ENCODE measurements at regions not wholly inside any gene's neighbourhood (a gene's known extent, or its start where the extent isn't known, plus 50 kb on each side); places are given as distances from the start of the nearest gene placed in this dataset.
A peak's percentile ranks its signal among the peaks of the same experiment; 100 is the strongest.

GRCh38 chr17:62178579-62178978, 113.5 kb upstream of the MED13 start:
- Histone ChIP-seq H3K9me3 (peaks cover 7% of the 10 kb centered on the region; the same call in 1 of the 3 replicates), H3K4me1 (peaks cover 19% of the 10 kb centered on the region), H3K4me2 (peak overlapping the region; percentile 48), H3K27ac (peak overlapping the region; percentile 68 to 84), H3K4me3 (no peak overlapping the region)
- 55% methylated on average over 2 of the region's 2 CpGs for WGBS (ENCODE audit: missing lambda C conversion rate)
- ChIA-PET CTCF (interaction anchor here (0.9 kb wide), 1 partner anchor 69 kb away, joined by 5 read pairs; no protein-coding TSS in a partner anchor), POLR2A (no interaction called here)
- TF ChIP-seq PHF8 (IDR thresholded peaks at IDR 0.05; ENCODE audit: borderline replicate concordance, low read depth) (no peak), HEYL (CRISPR knock-in tag; IDR thresholded peaks at IDR 0.05) (no peak), CEBPB (IDR thresholded peaks at IDR 0.05) (0 out of 4 replicates have a peak, but pooled peaks of 1 of the 2 experiments have one; percentile 17), CBX2 (IDR thresholded peaks at IDR 0.05; ENCODE audit: borderline replicate concordance, low read depth) (no peak), MAFK (IDR thresholded peaks at IDR 0.05; ENCODE audit: partially characterized antibody) (no peak), FOSL2 (IDR thresholded peaks at IDR 0.05) (no peak), FOSL2 (CRISPR knock-in tag; IDR thresholded peaks at IDR 0.05) (0 out of 2 replicates have a peak, but pooled peaks have one; percentile 34)
- TF ChIP-seq, protein P1, sequence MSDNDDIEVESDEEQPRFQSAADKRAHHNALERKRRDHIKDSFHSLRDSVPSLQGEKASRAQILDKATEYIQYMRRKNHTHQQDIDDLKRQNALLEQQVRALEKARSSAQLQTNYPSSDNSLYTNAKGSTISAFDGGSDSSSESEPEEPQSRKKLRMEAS (IDR thresholded peaks at IDR 0.05), result 0 out of 2 replicates have a peak, but pooled peaks have one; percentile 28
- peak in 1 of 2 experiments; percentile 47 for DNase-seq (ENCODE audit: low read depth in 1 of 2, low spot score in 1 of 2)
- no peak for FAIRE-seq
- peak; percentile 46 to 52; a peak in 3 of 6 replicates for ATAC-seq

- FAIRE-seq (no peak), DNase-seq (ENCODE audit: low read depth in 1 of 2, low spot score in 1 of 2) (no peak), ATAC-seq (no peak)
- no peak for TF ChIP-seq POLR2AphosphoS2 (conservative IDR thresholded peaks at IDR 0.05; ENCODE audit: low read length)
- TF ChIP-seq CHD2 (IDR thresholded peaks at IDR 0.05; ENCODE audit: low read length, partially characterized antibody), result no peak
- no peak for TF ChIP-seq NFE2L2 (conservative IDR thresholded peaks at IDR 0.05; ENCODE audit: low read length)
- no peak for TF ChIP-seq JUN (IDR thresholded peaks at IDR 0.05)
- TF ChIP-seq, protein P2, sequence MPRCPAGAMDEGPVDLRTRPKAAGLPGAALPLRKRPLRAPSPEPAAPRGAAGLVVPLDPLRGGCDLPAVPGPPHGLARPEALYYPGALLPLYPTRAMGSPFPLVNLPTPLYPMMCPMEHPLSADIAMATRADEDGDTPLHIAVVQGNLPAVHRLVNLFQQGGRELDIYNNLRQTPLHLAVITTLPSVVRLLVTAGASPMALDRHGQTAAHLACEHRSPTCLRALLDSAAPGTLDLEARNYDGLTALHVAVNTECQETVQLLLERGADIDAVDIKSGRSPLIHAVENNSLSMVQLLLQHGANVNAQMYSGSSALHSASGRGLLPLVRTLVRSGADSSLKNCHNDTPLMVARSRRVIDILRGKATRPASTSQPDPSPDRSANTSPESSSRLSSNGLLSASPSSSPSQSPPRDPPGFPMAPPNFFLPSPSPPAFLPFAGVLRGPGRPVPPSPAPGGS (IDR thresholded peaks at IDR 0.05), result no peak
- no peak for TF ChIP-seq BHLHE40 (IDR thresholded peaks at IDR 0.05; ENCODE audit: low read depth, low read length)
- TF ChIP-seq, protein P3, sequence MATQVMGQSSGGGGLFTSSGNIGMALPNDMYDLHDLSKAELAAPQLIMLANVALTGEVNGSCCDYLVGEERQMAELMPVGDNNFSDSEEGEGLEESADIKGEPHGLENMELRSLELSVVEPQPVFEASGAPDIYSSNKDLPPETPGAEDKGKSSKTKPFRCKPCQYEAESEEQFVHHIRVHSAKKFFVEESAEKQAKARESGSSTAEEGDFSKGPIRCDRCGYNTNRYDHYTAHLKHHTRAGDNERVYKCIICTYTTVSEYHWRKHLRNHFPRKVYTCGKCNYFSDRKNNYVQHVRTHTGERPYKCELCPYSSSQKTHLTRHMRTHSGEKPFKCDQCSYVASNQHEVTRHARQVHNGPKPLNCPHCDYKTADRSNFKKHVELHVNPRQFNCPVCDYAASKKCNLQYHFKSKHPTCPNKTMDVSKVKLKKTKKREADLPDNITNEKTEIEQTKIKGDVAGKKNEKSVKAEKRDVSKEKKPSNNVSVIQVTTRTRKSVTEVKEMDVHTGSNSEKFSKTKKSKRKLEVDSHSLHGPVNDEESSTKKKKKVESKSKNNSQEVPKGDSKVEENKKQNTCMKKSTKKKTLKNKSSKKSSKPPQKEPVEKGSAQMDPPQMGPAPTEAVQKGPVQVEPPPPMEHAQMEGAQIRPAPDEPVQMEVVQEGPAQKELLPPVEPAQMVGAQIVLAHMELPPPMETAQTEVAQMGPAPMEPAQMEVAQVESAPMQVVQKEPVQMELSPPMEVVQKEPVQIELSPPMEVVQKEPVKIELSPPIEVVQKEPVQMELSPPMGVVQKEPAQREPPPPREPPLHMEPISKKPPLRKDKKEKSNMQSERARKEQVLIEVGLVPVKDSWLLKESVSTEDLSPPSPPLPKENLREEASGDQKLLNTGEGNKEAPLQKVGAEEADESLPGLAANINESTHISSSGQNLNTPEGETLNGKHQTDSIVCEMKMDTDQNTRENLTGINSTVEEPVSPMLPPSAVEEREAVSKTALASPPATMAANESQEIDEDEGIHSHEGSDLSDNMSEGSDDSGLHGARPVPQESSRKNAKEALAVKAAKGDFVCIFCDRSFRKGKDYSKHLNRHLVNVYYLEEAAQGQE (IDR thresholded peaks at IDR 0.05), result no peak
- Histone ChIP-seq H3K4me2 (no peak overlapping the region), H3K4me1 (peaks cover 18% of the 10 kb centered on the region), H3K9me3 (no peaks in the 10 kb centered on the region), H3K27ac (no peak overlapping the region), H3K4me3 (no peak overlapping the region)
- ChIA-PET CTCF (interaction anchor here (0.9 to 1.0 kb wide), 2 partner anchors 9 to 63 kb away, joined by 4 to 5 read pairs; no protein-coding TSS in a partner anchor), POLR2A (no interaction called here)
- 87% methylated on average over 18 of the region's 18 CpGs for WGBS (ENCODE audit: missing lambda C conversion rate)
Observed at GRCh38 chr17:62172492-62173291, 107.6 kb upstream of the MED13 start.

DNA sequence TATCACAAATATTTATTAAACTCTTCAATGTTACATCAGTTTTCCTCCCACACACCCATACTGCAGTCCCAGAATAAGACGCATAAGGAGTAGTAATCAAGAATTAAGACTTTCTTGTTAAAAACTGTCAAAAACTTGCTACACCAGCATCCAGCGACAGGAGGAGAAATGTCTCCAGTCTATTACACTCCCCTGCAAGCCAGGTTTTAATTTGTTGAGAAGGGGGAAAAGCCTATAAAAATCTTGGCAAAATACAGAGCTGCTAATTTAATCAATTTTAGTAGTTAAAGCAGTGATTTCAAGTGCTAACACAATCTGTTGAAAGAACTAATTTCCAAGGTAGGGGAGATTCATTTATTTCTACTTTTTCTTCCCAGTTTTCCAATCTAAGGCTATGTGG, 102.0 kb upstream of the MED13 start:
- no peak for ATAC-seq
- Histone ChIP-seq H3K4me2 (no peak overlapping the region), H3K4me1 (peaks cover 40% of the 10 kb centered on the region), H3K4me3 (no peak overlapping the region), H3K9me3 (no peaks in the 10 kb centered on the region), H3K27ac (no peak overlapping the region)
- POLR2A ChIA-PET, result no interaction called here
- 95% methylated on average over 2 of the region's 2 CpGs for WGBS (ENCODE audit: missing lambda C conversion rate)
- DNase-seq (ENCODE audit: low read depth in 1 of 2, low spot score in 1 of 2), result no peak
- CTCF ChIA-PET, result interaction anchor here (1.0 to 2.1 kb wide), 2 partner anchors 57 to 101 kb away, joined by 3 to 8 read pairs; no protein-coding TSS in a partner anchor
- no peak for FAIRE-seq
- no peak for TF ChIP-seq NPAS2 (CRISPR knock-in tag; IDR thresholded peaks at IDR 0.05; ENCODE audit: borderline replicate concordance)
- TF ChIP-seq ESRRA (IDR thresholded peaks at IDR 0.05; ENCODE audit: borderline replicate concordance, low read length), result no peak
- no peak for TF ChIP-seq ATOH8 (CRISPR knock-in tag; IDR thresholded peaks at IDR 0.05; ENCODE audit: low read depth)
- no peak for TF ChIP-seq ZFP36 (IDR thresholded peaks at IDR 0.05; ENCODE audit: borderline replicate concordance, partially characterized antibody)
- no peak for TF ChIP-seq CEBPB (IDR thresholded peaks at IDR 0.05)
- no peak for TF ChIP-seq TP53 (CRISPR knock-in tag; IDR thresholded peaks at IDR 0.05)
- TF ChIP-seq RARB (CRISPR knock-in tag; IDR thresholded peaks at IDR 0.05), result no peak
- TF ChIP-seq EHMT2 (IDR thresholded peaks at IDR 0.05; ENCODE audit: low read depth), result no peak
- no peak for TF ChIP-seq SREBF2 (IDR thresholded peaks at IDR 0.05)
- no peak for TF ChIP-seq CHD4 (IDR thresholded peaks at IDR 0.05; ENCODE audit: borderline replicate concordance)
- TF ChIP-seq, protein P4, sequence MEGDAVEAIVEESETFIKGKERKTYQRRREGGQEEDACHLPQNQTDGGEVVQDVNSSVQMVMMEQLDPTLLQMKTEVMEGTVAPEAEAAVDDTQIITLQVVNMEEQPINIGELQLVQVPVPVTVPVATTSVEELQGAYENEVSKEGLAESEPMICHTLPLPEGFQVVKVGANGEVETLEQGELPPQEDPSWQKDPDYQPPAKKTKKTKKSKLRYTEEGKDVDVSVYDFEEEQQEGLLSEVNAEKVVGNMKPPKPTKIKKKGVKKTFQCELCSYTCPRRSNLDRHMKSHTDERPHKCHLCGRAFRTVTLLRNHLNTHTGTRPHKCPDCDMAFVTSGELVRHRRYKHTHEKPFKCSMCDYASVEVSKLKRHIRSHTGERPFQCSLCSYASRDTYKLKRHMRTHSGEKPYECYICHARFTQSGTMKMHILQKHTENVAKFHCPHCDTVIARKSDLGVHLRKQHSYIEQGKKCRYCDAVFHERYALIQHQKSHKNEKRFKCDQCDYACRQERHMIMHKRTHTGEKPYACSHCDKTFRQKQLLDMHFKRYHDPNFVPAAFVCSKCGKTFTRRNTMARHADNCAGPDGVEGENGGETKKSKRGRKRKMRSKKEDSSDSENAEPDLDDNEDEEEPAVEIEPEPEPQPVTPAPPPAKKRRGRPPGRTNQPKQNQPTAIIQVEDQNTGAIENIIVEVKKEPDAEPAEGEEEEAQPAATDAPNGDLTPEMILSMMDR (IDR thresholded peaks at IDR 0.05), result no peak
- no peak for TF ChIP-seq HOXB13 (CRISPR knock-in tag; IDR thresholded peaks at IDR 0.05; ENCODE audit: low read depth)

All from A549 (cell line).